ENCODE measurements at regions not wholly inside any gene's neighbourhood (a gene's known extent, or its start where the extent isn't known, plus 50 kb on each side); places are given as distances from the start of the nearest gene placed in this dataset.

DNA sequence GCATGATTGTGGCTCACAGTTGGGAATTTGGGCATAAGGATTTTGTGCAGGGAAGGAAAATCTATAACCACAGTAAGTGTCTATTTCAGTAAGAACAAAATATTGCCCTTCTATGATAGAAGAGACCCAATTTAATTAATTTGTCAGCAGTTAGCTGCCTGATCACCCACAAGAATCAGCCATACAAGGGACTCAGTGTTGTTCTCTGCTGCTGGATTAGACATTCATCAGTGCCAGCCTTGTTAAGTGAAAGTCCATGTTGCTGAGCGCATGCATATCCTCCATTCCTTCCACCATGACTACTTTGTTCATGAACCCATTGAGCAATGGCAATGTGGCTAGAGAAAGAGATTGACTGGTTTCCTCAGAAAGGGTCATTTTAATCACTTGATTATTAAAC, 125.3 kb upstream of the PDHA2 start:
- TF ChIP-seq, protein P1, sequence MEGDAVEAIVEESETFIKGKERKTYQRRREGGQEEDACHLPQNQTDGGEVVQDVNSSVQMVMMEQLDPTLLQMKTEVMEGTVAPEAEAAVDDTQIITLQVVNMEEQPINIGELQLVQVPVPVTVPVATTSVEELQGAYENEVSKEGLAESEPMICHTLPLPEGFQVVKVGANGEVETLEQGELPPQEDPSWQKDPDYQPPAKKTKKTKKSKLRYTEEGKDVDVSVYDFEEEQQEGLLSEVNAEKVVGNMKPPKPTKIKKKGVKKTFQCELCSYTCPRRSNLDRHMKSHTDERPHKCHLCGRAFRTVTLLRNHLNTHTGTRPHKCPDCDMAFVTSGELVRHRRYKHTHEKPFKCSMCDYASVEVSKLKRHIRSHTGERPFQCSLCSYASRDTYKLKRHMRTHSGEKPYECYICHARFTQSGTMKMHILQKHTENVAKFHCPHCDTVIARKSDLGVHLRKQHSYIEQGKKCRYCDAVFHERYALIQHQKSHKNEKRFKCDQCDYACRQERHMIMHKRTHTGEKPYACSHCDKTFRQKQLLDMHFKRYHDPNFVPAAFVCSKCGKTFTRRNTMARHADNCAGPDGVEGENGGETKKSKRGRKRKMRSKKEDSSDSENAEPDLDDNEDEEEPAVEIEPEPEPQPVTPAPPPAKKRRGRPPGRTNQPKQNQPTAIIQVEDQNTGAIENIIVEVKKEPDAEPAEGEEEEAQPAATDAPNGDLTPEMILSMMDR (IDR thresholded peaks at IDR 0.05; ENCODE audit: poor library complexity, severe bottlenecking) = no peak
- TF ChIP-seq EZH2 (IDR thresholded peaks at IDR 0.05; ENCODE audit: borderline replicate concordance, insufficient read depth, low read length, poor library complexity, severe bottlenecking) (no peak), SMC3 (conservative IDR thresholded peaks at IDR 0.05; ENCODE audit: poor library complexity) (no peak), RAD21 (conservative IDR thresholded peaks at IDR 0.05) (no peak), POLR2AphosphoS5 (IDR thresholded peaks at IDR 0.05) (no peak), EP300 (conservative IDR thresholded peaks at IDR 0.05; ENCODE audit: poor library complexity, severe bottlenecking) (no peak)
- TF ChIP-seq, protein P2, sequence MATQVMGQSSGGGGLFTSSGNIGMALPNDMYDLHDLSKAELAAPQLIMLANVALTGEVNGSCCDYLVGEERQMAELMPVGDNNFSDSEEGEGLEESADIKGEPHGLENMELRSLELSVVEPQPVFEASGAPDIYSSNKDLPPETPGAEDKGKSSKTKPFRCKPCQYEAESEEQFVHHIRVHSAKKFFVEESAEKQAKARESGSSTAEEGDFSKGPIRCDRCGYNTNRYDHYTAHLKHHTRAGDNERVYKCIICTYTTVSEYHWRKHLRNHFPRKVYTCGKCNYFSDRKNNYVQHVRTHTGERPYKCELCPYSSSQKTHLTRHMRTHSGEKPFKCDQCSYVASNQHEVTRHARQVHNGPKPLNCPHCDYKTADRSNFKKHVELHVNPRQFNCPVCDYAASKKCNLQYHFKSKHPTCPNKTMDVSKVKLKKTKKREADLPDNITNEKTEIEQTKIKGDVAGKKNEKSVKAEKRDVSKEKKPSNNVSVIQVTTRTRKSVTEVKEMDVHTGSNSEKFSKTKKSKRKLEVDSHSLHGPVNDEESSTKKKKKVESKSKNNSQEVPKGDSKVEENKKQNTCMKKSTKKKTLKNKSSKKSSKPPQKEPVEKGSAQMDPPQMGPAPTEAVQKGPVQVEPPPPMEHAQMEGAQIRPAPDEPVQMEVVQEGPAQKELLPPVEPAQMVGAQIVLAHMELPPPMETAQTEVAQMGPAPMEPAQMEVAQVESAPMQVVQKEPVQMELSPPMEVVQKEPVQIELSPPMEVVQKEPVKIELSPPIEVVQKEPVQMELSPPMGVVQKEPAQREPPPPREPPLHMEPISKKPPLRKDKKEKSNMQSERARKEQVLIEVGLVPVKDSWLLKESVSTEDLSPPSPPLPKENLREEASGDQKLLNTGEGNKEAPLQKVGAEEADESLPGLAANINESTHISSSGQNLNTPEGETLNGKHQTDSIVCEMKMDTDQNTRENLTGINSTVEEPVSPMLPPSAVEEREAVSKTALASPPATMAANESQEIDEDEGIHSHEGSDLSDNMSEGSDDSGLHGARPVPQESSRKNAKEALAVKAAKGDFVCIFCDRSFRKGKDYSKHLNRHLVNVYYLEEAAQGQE (IDR thresholded peaks at IDR 0.05; ENCODE audit: borderline replicate concordance) = no peak

All from neural cell (in vitro differentiated cells).